Panc1 (cell line): ENCODE measurements at regions not wholly inside any gene's neighbourhood (a gene's known extent, or its start where the extent isn't known, plus 50 kb on each side); places are given as distances from the start of the nearest gene placed in this dataset.

Experiments used
- ATAC-seq: fragments of 200-7000 bp; cut with Tn5 transposase; 2 replicates; pipeline ENCODE4 v1.9.1; 2020; ENCODE audit warnings: mild to moderate bottlenecking, moderate library complexity
- BruUV-seq: library from RNA; stranded (reverse); fragments of 400-500 nt; replicated peaks from 2 replicates; lab custom pipeline; 2021; lab: Mats Ljungman, UMichigan
- CTCF ChIA-PET: fragments of 300-600 bp; sonication (Branson Sonifier 250); formaldehyde crosslinking; loops from one replicate; lab custom pipeline; 2022; ENCODE audit warnings: antibody characterized with exemption; lab: Charles Lee
- POLR2A ChIA-PET: fragments of 300-600 bp; sonication (Branson Sonifier 250); formaldehyde crosslinking; loops from one replicate; lab custom pipeline; 2022; ENCODE audit warnings: antibody characterized with exemption; lab: Charles Lee
- DNase-seq: peaks from one replicate; pipeline ENCODE4 v3.0.0-alpha.2; 2010; ENCODE audit warnings: low read depth, low spot score
- H3K27ac ChIP-seq: 2 replicates; pipeline ENCODE4 v1.5.1; 2011; ENCODE audit warnings: mild to moderate bottlenecking, low read length, inconsistent platforms
- H3K27me3 ChIP-seq: fragments of 200-500 bp; sonication (Bioruptor generic); 2 replicates; pipeline ENCODE4 v1.6.0; 2014; ENCODE audit warnings: low read length, inconsistent platforms; ENCODE audit not compliant: control insufficient read depth, insufficient read depth
- H3K36me3 ChIP-seq: fragments of 200-500 bp; sonication (Bioruptor generic); 2 replicates; pipeline ENCODE4 v1.5.1; 2014; ENCODE audit warnings: inconsistent platforms, mild to moderate bottlenecking, low read length, moderate library complexity; ENCODE audit not compliant: control insufficient read depth, insufficient read depth
- H3K4me1 ChIP-seq: 2 replicates; pipeline ENCODE4 v1.5.1; 2011; ENCODE audit warnings: inconsistent platforms, mild to moderate bottlenecking, low read length, moderate library complexity; ENCODE audit not compliant: control insufficient read depth, insufficient read depth
- H3K4me3 ChIP-seq, 2 experiments: 2 replicates each; pipeline ENCODE4 v1.5.1; 2011 to 2012; ENCODE audit warnings: low read depth in 2 of 2, low read length in 2 of 2, mild to moderate bottlenecking in 2 of 2, inconsistent platforms in 1 of 2, moderate library complexity in 1 of 2
- H3K9me3 ChIP-seq: fragments of 200-500 bp; sonication (Bioruptor generic); 2 replicates; pipeline ENCODE4 v1.5.1; 2014; ENCODE audit warnings: low read depth, mild to moderate bottlenecking, inconsistent platforms, low read length, moderate library complexity; ENCODE audit not compliant: control insufficient read depth, insufficient read depth
- POLR2AphosphoS5 ChIP-seq: IDR thresholded peaks from 2 replicates; pipeline ENCODE4 v1.6.1; 2012; ENCODE audit warnings: mild to moderate bottlenecking, low read depth, low read length, moderate library complexity
- SIN3A ChIP-seq: IDR thresholded peaks from 2 replicates; pipeline ENCODE4 v1.6.1; 2012; ENCODE audit warnings: low read depth, mild to moderate bottlenecking, low read length, moderate library complexity, borderline replicate concordance; ENCODE audit not compliant: insufficient read depth
- TCF7L2 ChIP-seq: IDR thresholded peaks from 2 replicates; pipeline ENCODE4 v1.6.1; 2011; ENCODE audit warnings: mild to moderate bottlenecking, low read depth, low read length, inconsistent platforms
- in situ Hi-C: cut with HindIII; loops from 2 replicates; pipeline ENCODE4 v1.10.0; 2016; ENCODE audit warnings: low sequenced_read_pairs, low pct_unique_long_range_greater_than_20kb
- intact Hi-C: fragments of 100-400 bp; cut with micrococcal nuclease; formaldehyde crosslinking; loops from one replicate; pipeline ENCODE4 v1.10.0; 2022; ENCODE audit not compliant: unreplicated experiment
- TF ChIP-seq, protein P1 (sequence below): fragments of 450-650 bp; IDR thresholded peaks from 2 replicates; pipeline ENCODE4 v1.5.1; 2017; ENCODE audit warnings: mild to moderate bottlenecking
- TF ChIP-seq, protein P2 (sequence below), 2 experiments: IDR thresholded peaks; 2 replicates each; pipeline ENCODE4 v1.6.1; 2011 to 2012; ENCODE audit warnings: low read depth in 2 of 2, control low read depth in 1 of 2, low read length in 1 of 2, mild to moderate bottlenecking in 1 of 2, moderate library complexity in 1 of 2; ENCODE audit not compliant: insufficient read depth in 1 of 2

DNA sequence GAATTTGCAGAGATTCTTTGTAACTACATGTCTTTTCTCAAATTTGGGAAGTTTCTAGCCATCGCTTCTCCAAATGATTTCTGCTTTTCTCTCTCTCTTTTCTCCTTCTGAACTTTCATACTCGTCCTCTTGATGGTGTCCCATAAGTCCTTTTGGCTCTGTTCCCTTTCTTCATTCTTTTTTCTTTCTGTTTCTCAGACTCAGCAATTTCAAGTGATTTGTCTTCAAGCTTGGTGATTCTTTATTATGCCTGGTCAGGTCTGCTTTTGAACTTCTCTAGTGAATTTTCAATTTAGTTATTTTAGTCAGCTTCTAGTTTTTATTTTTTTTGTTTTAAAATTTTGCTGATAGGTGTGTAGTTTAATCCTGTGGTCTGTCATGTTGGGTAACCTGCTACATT, 57.6 kb upstream of the EEF1E1 start:
- in situ Hi-C loops: no loop called here
- Histone ChIP-seq H3K27ac (peak overlapping the region; percentile 14; the same call in 1 of the 2 replicates), H3K36me3 (no peaks in the 10 kb centered on the region), H3K9me3 (peaks cover 7% of the 10 kb centered on the region; the same call in 1 of the 2 replicates), H3K27me3 (no peaks in the 10 kb centered on the region), H3K4me3 (no peak overlapping the region), H3K4me1 (no peaks in the 10 kb centered on the region; the same call in 1 of the 2 replicates)
- TF ChIP-seq SIN3A (no peak), TCF7L2 (no peak), POLR2AphosphoS5 (no peak)
- TF ChIP-seq, protein P1, sequence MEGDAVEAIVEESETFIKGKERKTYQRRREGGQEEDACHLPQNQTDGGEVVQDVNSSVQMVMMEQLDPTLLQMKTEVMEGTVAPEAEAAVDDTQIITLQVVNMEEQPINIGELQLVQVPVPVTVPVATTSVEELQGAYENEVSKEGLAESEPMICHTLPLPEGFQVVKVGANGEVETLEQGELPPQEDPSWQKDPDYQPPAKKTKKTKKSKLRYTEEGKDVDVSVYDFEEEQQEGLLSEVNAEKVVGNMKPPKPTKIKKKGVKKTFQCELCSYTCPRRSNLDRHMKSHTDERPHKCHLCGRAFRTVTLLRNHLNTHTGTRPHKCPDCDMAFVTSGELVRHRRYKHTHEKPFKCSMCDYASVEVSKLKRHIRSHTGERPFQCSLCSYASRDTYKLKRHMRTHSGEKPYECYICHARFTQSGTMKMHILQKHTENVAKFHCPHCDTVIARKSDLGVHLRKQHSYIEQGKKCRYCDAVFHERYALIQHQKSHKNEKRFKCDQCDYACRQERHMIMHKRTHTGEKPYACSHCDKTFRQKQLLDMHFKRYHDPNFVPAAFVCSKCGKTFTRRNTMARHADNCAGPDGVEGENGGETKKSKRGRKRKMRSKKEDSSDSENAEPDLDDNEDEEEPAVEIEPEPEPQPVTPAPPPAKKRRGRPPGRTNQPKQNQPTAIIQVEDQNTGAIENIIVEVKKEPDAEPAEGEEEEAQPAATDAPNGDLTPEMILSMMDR: no peak
- TF ChIP-seq, protein P2, sequence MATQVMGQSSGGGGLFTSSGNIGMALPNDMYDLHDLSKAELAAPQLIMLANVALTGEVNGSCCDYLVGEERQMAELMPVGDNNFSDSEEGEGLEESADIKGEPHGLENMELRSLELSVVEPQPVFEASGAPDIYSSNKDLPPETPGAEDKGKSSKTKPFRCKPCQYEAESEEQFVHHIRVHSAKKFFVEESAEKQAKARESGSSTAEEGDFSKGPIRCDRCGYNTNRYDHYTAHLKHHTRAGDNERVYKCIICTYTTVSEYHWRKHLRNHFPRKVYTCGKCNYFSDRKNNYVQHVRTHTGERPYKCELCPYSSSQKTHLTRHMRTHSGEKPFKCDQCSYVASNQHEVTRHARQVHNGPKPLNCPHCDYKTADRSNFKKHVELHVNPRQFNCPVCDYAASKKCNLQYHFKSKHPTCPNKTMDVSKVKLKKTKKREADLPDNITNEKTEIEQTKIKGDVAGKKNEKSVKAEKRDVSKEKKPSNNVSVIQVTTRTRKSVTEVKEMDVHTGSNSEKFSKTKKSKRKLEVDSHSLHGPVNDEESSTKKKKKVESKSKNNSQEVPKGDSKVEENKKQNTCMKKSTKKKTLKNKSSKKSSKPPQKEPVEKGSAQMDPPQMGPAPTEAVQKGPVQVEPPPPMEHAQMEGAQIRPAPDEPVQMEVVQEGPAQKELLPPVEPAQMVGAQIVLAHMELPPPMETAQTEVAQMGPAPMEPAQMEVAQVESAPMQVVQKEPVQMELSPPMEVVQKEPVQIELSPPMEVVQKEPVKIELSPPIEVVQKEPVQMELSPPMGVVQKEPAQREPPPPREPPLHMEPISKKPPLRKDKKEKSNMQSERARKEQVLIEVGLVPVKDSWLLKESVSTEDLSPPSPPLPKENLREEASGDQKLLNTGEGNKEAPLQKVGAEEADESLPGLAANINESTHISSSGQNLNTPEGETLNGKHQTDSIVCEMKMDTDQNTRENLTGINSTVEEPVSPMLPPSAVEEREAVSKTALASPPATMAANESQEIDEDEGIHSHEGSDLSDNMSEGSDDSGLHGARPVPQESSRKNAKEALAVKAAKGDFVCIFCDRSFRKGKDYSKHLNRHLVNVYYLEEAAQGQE (IDR thresholded peaks at IDR 0.05; ENCODE audit: insufficient read depth in 1 of 2, low read depth in 2 of 2, low read length in 1 of 2): no peak
- intact Hi-C loops: no loop called here
- CTCF ChIA-PET: no interaction called here
- no TSS peak for BruUV-seq
- ATAC-seq: no peak
- no peak for DNase-seq
- POLR2A ChIA-PET: no interaction called here

DNA sequence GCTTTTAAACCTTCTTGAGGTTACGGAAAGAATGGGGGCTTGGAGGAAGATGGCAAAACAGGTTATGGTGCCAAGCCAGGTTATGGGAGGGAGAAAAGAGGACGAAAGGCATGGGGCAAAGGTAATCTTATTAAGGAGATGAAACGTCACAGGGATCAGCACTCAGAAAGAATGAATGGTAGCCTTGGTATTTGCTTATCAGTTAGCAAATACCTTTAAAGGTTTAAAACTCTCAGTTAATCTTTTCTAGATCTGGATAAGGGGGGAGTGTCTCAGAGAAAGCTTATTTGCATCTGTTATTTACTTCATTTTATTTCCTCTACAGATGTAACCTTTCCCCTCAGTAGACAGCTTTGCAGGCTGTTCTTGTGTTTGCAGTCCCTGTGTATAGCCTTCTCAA, 55.5 kb upstream of the EEF1E1 start:
- no peak for TF ChIP-seq SIN3A
- TF ChIP-seq POLR2AphosphoS5: no peak
- TF ChIP-seq TCF7L2: peak; percentile 75
- TF ChIP-seq, protein P2 (IDR thresholded peaks at IDR 0.05; ENCODE audit: insufficient read depth in 1 of 2, low read depth in 2 of 2, low read length in 1 of 2): no peak
- H3K36me3 ChIP-seq: no peaks in the 10 kb centered on the region
- BruUV-seq: no TSS peak
- POLR2A ChIA-PET: no interaction called here
- no peak overlapping the region for H3K4me3 ChIP-seq
- no peaks in the 10 kb centered on the region for H3K27me3 ChIP-seq
- H3K27ac ChIP-seq: peak overlapping the region; percentile 20; the same call in 1 of the 2 replicates
- H3K9me3 ChIP-seq: peaks cover 7% of the 10 kb centered on the region; the same call in 1 of the 2 replicates
- in situ Hi-C loops (no loop called here), intact Hi-C loops (no loop called here)
- DNase-seq (no peak), ATAC-seq (peak; percentile 51; the same call in 1 of the 2 replicates)
- H3K4me1 ChIP-seq: no peaks in the 10 kb centered on the region; the same call in 1 of the 2 replicates
- CTCF ChIA-PET: no interaction called here
